Adrenal gland (tissue), 9 donors: ENCODE measurements at regions not wholly inside any gene's neighbourhood (a gene's known extent, or its start where the extent isn't known, plus 50 kb on each side); places are given as distances from the start of the nearest gene placed in this dataset.

Source experiments
- DNase-seq, 7 donors: peaks; one replicate each; pipeline ENCODE4 v3.0.0-alpha.2; 2019 to 2020
- H3K27ac ChIP-seq, 5 donors: fragments of 200-600 bp; sonication (generic) in 4 of 5; 1 replicate in 3 of 5; 2 replicates in 2 of 5; pipeline versions ENCODE4 v1.5.1 to v1.8.0; 2016 to 2020; ENCODE audit warnings: mild to moderate bottlenecking in 1 of 5
- H3K27me3 ChIP-seq: fragments of 200-600 bp; 2 replicates; pipeline ENCODE4 v1.8.0; 2021
- H3K36me3 ChIP-seq, 2 donors: fragments of 200-600 bp; replicated peaks in 1 of 2; 1 replicate in 1 of 2; 2 replicates in 1 of 2; pipeline versions ENCODE4 v1.5.1 to v1.8.0; 2018 to 2022
- H3K4me1 ChIP-seq, 2 donors: fragments of 200-600 bp; replicated peaks in 1 of 2; 1 replicate in 1 of 2; 2 replicates in 1 of 2; pipeline versions ENCODE4 v1.5.1 to v1.8.0; 2018 to 2021
- H3K4me3 ChIP-seq, 4 donors: fragments of 200-600 bp; sonication (generic) in 3 of 4; one replicate each; pipeline ENCODE4 v1.5.1; 2016 to 2018
- H3K9me3 ChIP-seq, 3 donors: fragments of 200-600 bp; sonication (generic) in 1 of 3; replicated peaks in 1 of 3; 1 replicate in 2 of 3; 2 replicates in 1 of 3; pipeline versions ENCODE4 v1.5.1 to v1.8.0; 2016 to 2021
- POLR2A ChIP-seq, 2 donors: fragments of 450-650 bp; IDR thresholded peaks; one replicate each; pipeline ENCODE4 v1.6.1; 2017; ENCODE audit warnings: antibody characterized with exemption in 2 of 2, mild to moderate bottlenecking in 2 of 2, moderate library complexity in 1 of 2
- WGBS, 4 donors: extraction: QIAGEN DNeasy Blood & Tissue Kit in 2 of 4; methylation state at CpG; one replicate each; pipeline versions ENCODE4 v1.1.5 to v1.1.7; 2013 to 2017; 5-methylcytosine and 5-hydroxymethylcytosine counted together
- intact Hi-C, 2 donors: fragments of 100-400 bp; cut with DNase I; formaldehyde crosslinking; loops; one replicate each; pipeline versions ENCODE4 v1.14.1 to v1.15.0; 2022 to 2023
- TF ChIP-seq, protein P1 (sequence below), 6 experiments: fragments of 450-650 bp in 4 of 6; fragments of 200-600 bp in 2 of 6; sonication (generic) in 1 of 6; IDR thresholded peaks; 1 replicate in 5 of 6; 2 replicates in 1 of 6; pipeline versions ENCODE4 v1.5.1 to v1.8.0; 2016 to 2021; ENCODE audit warnings: antibody characterized with exemption in 6 of 6, mild to moderate bottlenecking in 2 of 6, moderate library complexity in 1 of 6
- donor health status: healthy with polysubstance abuse.
- donor health status: Bipolar disorder and iron deficiency.
- donor health status: DM: yes; HTN: yes; CAD: no.
- donor health status: DM: no; HTN: no; CAD: no.
- donor health status: DM: no; HTN: no; CAD: no.

DNA sequence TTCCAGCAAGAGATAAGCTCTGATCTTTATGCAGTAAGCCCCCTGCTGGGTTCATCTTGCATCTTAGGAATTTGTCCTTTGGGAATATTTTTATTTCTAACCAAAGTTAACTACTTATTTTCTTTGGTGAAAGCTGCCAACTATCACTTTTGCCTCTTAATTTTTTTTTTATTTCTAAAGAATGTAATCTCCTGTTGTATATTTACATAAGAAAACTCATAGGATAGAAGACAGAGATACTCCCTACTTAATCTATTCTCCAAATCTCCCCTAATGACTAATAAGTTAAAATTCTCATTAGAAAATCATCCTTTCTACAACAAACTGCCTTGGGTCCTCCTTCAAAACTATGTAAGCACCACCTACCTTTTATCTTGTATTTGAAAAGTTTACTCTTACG, 612.2 kb upstream of the SLC39A10 start:
- H3K4me1 ChIP-seq: no peaks in the 10 kb centered on the region
- peaks cover 0 to 5% (median 0%) of the 10 kb centered on the region in 3 donors for H3K9me3 ChIP-seq
- H3K27ac ChIP-seq: no peak overlapping the region
- intact Hi-C loops: no loop called here
- no peaks in the 10 kb centered on the region for H3K36me3 ChIP-seq
- WGBS, 4 donors: 94 to 99% (median 94%) methylated on average over 1 of the region's 1 CpG
- TF ChIP-seq, protein P1, sequence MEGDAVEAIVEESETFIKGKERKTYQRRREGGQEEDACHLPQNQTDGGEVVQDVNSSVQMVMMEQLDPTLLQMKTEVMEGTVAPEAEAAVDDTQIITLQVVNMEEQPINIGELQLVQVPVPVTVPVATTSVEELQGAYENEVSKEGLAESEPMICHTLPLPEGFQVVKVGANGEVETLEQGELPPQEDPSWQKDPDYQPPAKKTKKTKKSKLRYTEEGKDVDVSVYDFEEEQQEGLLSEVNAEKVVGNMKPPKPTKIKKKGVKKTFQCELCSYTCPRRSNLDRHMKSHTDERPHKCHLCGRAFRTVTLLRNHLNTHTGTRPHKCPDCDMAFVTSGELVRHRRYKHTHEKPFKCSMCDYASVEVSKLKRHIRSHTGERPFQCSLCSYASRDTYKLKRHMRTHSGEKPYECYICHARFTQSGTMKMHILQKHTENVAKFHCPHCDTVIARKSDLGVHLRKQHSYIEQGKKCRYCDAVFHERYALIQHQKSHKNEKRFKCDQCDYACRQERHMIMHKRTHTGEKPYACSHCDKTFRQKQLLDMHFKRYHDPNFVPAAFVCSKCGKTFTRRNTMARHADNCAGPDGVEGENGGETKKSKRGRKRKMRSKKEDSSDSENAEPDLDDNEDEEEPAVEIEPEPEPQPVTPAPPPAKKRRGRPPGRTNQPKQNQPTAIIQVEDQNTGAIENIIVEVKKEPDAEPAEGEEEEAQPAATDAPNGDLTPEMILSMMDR (IDR thresholded peaks at IDR 0.05): no peak
- no peak for TF ChIP-seq POLR2A (IDR thresholded peaks at IDR 0.05)
- H3K27me3 ChIP-seq: no peaks in the 10 kb centered on the region
- no peak for DNase-seq
- no peak overlapping the region for H3K4me3 ChIP-seq

GRCh38 chr2:195038153-195038552, 618.9 kb upstream of the SLC39A10 start:
- no peaks in the 10 kb centered on the region for H3K27me3 ChIP-seq
- peak overlapping the region in 4 of 5 donors; percentile 1 to 71 (median 48) for H3K27ac ChIP-seq
- no peaks in the 10 kb centered on the region for H3K36me3 ChIP-seq
- peak in 5 of 7 donors; percentile 27 to 66 (median 46) for DNase-seq
- intact Hi-C loops: no loop called here
- H3K4me1 ChIP-seq: peaks cover 0 to 26% of the 10 kb centered on the region in 2 donors
- no peak overlapping the region for H3K4me3 ChIP-seq
- TF ChIP-seq, protein P1 (IDR thresholded peaks at IDR 0.05): no peak
- TF ChIP-seq POLR2A (IDR thresholded peaks at IDR 0.05): no peak
- no peaks in the 10 kb centered on the region for H3K9me3 ChIP-seq
- WGBS, 4 donors: 7 to 13% (median 9%) methylated on average over 2 of the region's 2 CpGs

DNA sequence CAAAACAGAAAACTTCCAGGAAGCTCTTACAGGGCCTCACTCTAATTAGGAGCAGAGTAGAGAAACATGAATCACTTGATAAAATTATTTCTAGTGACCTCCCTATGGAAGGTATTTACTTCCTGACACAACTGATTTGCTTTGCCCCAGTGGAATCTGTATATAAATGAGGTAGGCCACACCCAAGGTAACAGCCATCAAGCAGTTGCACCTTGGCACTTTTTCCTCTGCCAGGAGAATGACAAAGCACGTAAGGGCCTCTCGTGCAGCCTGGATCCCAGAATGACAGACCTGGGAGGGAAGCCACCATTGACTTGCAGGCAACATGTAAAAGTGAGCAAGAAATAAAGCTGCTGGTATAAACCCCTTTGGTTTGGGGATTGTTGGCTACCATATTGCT, 620.0 kb upstream of the SLC39A10 start:
- DNase-seq: no peak
- Histone ChIP-seq H3K4me3 (no peak overlapping the region), H3K27me3 (no peaks in the 10 kb centered on the region), H3K4me1 (peaks cover 0 to 29% of the 10 kb centered on the region in 2 donors), H3K9me3 (no peaks in the 10 kb centered on the region), H3K36me3 (no peaks in the 10 kb centered on the region), H3K27ac (no peak overlapping the region)
- intact Hi-C loops: no loop called here
- WGBS, 4 donors: 88 to 96% (median 91%) methylated on average over 2 of the region's 2 CpGs
- no peak for TF ChIP-seq POLR2A (IDR thresholded peaks at IDR 0.05)
- TF ChIP-seq, protein P1 (IDR thresholded peaks at IDR 0.05): no peak

DNA sequence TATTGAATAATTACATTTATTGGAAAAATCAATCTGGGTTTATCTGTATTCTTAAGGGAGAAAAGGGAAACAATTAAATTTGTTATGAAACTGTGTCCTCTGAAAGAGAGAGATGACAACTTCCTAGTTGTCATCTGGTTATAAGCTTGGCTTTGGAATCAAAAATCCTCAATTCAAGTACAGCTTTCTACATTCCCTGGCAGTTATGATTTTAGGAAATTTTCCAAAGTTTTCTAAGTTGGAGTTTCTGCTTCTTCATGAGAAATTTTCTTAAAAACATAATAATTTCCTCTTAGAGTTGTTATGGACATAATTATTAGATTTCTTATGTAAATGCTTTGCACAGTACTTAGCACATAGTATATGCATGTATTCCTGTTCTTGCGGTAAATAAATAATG, 625.6 kb upstream of the SLC39A10 start:
- WGBS, 4 donors: 96 to 100% (median 97%) methylated on average over 1 of the region's 1 CpG
- DNase-seq: no peak
- Histone ChIP-seq H3K4me1 (peaks cover 0 to 16% of the 10 kb centered on the region in 2 donors), H3K9me3 (no peaks in the 10 kb centered on the region), H3K36me3 (no peaks in the 10 kb centered on the region), H3K27ac (no peak overlapping the region), H3K4me3 (no peak overlapping the region), H3K27me3 (no peaks in the 10 kb centered on the region)
- TF ChIP-seq, protein P1 (IDR thresholded peaks at IDR 0.05): no peak
- TF ChIP-seq POLR2A (IDR thresholded peaks at IDR 0.05): no peak
- intact Hi-C loops: no loop called here
